HepG2 (cell line): ENCODE measurements at regions not wholly inside any gene's neighbourhood (a gene's known extent, or its start where the extent isn't known, plus 50 kb on each side); places are given as distances from the start of the nearest gene placed in this dataset.

Experiments
- BRD4 ChIP-seq: sonication (generic); formaldehyde crosslinking; IDR thresholded peaks from 2 replicates; pipeline ENCODE4 v1.4.0; 2020; ENCODE audit warnings: missing genetic modification reagents
- CREB1 ChIP-seq, 2 experiments: fragments of 450-650 bp in 1 of 2; IDR thresholded peaks; 2 replicates each; pipeline ENCODE4 v1.6.1; 2016 to 2017; ENCODE audit warnings: control low read depth in 1 of 2, mild to moderate bottlenecking in 1 of 2, missing compliant biosample characterization in 1 of 2, missing genetic modification characterization in 1 of 2
- E2F5 ChIP-seq: sonication (generic); formaldehyde crosslinking; conservative IDR thresholded peaks from 2 replicates; pipeline ENCODE4 v1.4.0; 2020; ENCODE audit warnings: missing genetic modification reagents
- ELF3 ChIP-seq: IDR thresholded peaks from 2 replicates; pipeline ENCODE4 v1.6.1; 2016; ENCODE audit warnings: missing genetic modification reagents, missing compliant biosample characterization
- KDM2A ChIP-seq: sonication (generic); formaldehyde crosslinking; IDR thresholded peaks from 2 replicates; pipeline ENCODE4 v1.4.0; 2020; ENCODE audit warnings: low read depth, missing genetic modification reagents, borderline replicate concordance
- RFX3 ChIP-seq: IDR thresholded peaks from 2 replicates; pipeline ENCODE4 v1.6.1; 2016; ENCODE audit warnings: missing biosample characterization, missing genetic modification reagents
- SKI ChIP-seq: fragments of 450-650 bp; IDR thresholded peaks from one replicate; pipeline ENCODE4 v1.6.1; 2018; ENCODE audit warnings: mild to moderate bottlenecking; ENCODE audit not compliant: partially characterized antibody
- SP5 ChIP-seq: IDR thresholded peaks from 2 replicates; pipeline ENCODE4 v1.6.1; 2016; ENCODE audit warnings: low read depth, borderline replicate concordance
- TARDBP ChIP-seq: sonication (generic); formaldehyde crosslinking; IDR thresholded peaks from 2 replicates; pipeline ENCODE4 v1.8.0; 2022; ENCODE audit warnings: mild to moderate bottlenecking, missing genetic modification reagents
- TBP ChIP-seq: sonication (generic); formaldehyde crosslinking; IDR thresholded peaks from 2 replicates; pipeline ENCODE4 v1.5.0; 2020; ENCODE audit warnings: missing genetic modification reagents
- ZBTB8A ChIP-seq: sonication (generic); formaldehyde crosslinking; IDR thresholded peaks from 2 replicates; pipeline ENCODE4 v1.4.0; 2020; ENCODE audit warnings: mild to moderate bottlenecking, low read depth, missing genetic modification reagents, borderline replicate concordance
- TF ChIP-seq, protein P1 (sequence below), 2 experiments: sonication (generic) in 1 of 2; formaldehyde crosslinking in 1 of 2; IDR thresholded peaks; 2 replicates each; pipeline versions ENCODE4 v1.4.0 to v1.6.1; 2018 to 2020; ENCODE audit warnings: missing genetic modification reagents in 2 of 2, borderline replicate concordance in 1 of 2, low read depth in 1 of 2, mild to moderate bottlenecking in 1 of 2, missing biosample characterization in 1 of 2
- TF ChIP-seq, protein P2 (sequence below): sonication (generic); IDR thresholded peaks from 2 replicates; pipeline ENCODE4 v1.6.1; 2016; ENCODE audit warnings: low read depth, borderline replicate concordance
- TF ChIP-seq, protein P3 (sequence below): sonication (generic); formaldehyde crosslinking; IDR thresholded peaks from 2 replicates; pipeline ENCODE4 v1.4.0; 2020; ENCODE audit warnings: missing genetic modification reagents, mild to moderate bottlenecking, borderline replicate concordance
- TF ChIP-seq, protein P4 (sequence below): sonication (generic); formaldehyde crosslinking; IDR thresholded peaks from 2 replicates; pipeline ENCODE4 v1.8.0; 2022; ENCODE audit warnings: missing genetic modification reagents, mild to moderate bottlenecking, inconsistent platforms, borderline replicate concordance
- TF ChIP-seq, protein P5 (sequence below): sonication (generic); formaldehyde crosslinking; IDR thresholded peaks from 2 replicates; pipeline ENCODE4 v1.4.0; 2020; ENCODE audit warnings: mild to moderate bottlenecking, missing genetic modification reagents
- TF ChIP-seq, protein P6 (sequence below): sonication (generic); formaldehyde crosslinking; IDR thresholded peaks from 2 replicates; pipeline ENCODE4 v1.4.0; 2020; ENCODE audit warnings: missing genetic modification reagents, borderline replicate concordance

DNA sequence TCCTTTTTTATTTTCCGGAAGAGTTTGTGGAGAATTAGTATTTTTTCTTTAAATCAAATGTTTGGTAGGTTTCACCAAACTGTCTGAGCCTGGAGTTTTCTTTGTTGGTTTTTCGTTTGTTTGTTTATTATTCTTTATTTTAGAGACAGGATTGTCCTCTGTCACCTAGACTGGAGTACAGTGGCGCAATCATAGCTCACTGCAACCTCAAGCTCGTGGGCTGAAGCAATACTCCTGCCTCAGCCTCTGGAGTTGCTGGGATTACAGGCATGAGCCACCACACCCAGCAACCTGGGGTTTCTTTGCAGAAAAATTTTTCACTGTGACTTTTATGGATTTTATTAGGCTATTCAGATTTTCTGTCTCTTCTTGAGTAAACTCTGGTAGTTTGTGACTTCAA is 120.2 kb upstream of the LOC128125822 start (continued):
- TF ChIP-seq E2F5 (CRISPR knock-in tag) (no peak), CREB1 (IDR thresholded peaks at IDR 0.05) (no peak), CREB1 (CRISPR knock-in tag; IDR thresholded peaks at IDR 0.05) (peak; percentile 66), TBP (CRISPR knock-in tag) (no peak), ELF3 (CRISPR knock-in tag) (peak; percentile 56), KDM2A (CRISPR knock-in tag) (0 out of 2 replicates have a peak, but pooled peaks have one; percentile 52), RFX3 (CRISPR knock-in tag) (0 out of 2 replicates have a peak, but pooled peaks have one; percentile 41), TARDBP (CRISPR knock-in tag) (peak; percentile 46; the same call in 1 of the 2 replicates), SKI (peak; percentile 74), ZBTB8A (CRISPR knock-in tag) (no peak), SP5 (CRISPR knock-in tag) (no peak), BRD4 (CRISPR knock-in tag) (peak; percentile 81)
- TF ChIP-seq, protein P1, sequence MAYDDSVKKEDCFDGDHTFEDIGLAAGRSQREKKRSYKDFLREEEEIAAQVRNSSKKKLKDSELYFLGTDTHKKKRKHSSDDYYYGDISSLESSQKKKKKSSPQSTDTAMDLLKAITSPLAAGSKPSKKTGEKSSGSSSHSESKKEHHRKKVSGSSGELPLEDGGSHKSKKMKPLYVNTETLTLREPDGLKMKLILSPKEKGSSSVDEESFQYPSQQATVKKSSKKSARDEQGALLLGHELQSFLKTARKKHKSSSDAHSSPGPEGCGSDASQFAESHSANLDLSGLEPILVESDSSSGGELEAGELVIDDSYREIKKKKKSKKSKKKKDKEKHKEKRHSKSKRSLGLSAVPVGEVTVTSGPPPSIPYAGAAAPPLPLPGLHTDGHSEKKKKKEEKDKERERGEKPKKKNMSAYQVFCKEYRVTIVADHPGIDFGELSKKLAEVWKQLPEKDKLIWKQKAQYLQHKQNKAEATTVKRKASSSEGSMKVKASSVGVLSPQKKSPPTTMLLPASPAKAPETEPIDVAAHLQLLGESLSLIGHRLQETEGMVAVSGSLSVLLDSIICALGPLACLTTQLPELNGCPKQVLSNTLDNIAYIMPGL (CRISPR knock-in tag; IDR thresholded peaks at IDR 0.05; ENCODE audit: borderline replicate concordance in 1 of 2, low read depth in 1 of 2): peak in 1 of 2 experiments; percentile 38; a peak in 1 of 4 replicates
- TF ChIP-seq, protein P2, sequence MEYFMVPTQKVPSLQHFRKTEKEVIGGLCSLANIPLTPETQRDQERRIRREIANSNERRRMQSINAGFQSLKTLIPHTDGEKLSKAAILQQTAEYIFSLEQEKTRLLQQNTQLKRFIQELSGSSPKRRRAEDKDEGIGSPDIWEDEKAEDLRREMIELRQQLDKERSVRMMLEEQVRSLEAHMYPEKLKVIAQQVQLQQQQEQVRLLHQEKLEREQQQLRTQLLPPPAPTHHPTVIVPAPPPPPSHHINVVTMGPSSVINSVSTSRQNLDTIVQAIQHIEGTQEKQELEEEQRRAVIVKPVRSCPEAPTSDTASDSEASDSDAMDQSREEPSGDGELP: peak; percentile 37; the same call in 1 of the 2 replicates
- TF ChIP-seq, protein P3, sequence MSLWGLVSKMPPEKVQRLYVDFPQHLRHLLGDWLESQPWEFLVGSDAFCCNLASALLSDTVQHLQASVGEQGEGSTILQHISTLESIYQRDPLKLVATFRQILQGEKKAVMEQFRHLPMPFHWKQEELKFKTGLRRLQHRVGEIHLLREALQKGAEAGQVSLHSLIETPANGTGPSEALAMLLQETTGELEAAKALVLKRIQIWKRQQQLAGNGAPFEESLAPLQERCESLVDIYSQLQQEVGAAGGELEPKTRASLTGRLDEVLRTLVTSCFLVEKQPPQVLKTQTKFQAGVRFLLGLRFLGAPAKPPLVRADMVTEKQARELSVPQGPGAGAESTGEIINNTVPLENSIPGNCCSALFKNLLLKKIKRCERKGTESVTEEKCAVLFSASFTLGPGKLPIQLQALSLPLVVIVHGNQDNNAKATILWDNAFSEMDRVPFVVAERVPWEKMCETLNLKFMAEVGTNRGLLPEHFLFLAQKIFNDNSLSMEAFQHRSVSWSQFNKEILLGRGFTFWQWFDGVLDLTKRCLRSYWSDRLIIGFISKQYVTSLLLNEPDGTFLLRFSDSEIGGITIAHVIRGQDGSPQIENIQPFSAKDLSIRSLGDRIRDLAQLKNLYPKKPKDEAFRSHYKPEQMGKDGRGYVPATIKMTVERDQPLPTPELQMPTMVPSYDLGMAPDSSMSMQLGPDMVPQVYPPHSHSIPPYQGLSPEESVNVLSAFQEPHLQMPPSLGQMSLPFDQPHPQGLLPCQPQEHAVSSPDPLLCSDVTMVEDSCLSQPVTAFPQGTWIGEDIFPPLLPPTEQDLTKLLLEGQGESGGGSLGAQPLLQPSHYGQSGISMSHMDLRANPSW (CRISPR knock-in tag): no peak
- TF ChIP-seq, protein P4, sequence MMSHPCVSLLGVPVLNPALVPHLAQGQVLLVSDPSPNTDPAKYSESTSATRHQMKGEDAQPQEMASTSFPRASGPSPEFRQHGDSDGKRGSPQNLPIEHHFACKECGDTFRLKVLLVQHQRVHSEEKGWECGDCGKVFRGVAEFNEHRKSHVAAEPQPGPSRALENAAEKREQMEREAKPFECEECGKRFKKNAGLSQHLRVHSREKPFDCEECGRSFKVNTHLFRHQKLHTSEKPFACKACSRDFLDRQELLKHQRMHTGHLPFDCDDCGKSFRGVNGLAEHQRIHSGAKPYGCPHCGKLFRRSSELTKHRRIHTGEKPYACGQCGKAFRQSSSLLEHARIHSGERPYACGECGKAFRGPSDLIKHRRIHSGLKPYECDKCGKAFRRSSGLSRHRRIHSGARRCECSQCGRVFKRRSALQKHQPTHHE: no peak
- TF ChIP-seq, protein P5, sequence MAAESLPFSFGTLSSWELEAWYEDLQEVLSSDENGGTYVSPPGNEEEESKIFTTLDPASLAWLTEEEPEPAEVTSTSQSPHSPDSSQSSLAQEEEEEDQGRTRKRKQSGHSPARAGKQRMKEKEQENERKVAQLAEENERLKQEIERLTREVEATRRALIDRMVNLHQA (CRISPR knock-in tag): no peak
- TF ChIP-seq, protein P6, sequence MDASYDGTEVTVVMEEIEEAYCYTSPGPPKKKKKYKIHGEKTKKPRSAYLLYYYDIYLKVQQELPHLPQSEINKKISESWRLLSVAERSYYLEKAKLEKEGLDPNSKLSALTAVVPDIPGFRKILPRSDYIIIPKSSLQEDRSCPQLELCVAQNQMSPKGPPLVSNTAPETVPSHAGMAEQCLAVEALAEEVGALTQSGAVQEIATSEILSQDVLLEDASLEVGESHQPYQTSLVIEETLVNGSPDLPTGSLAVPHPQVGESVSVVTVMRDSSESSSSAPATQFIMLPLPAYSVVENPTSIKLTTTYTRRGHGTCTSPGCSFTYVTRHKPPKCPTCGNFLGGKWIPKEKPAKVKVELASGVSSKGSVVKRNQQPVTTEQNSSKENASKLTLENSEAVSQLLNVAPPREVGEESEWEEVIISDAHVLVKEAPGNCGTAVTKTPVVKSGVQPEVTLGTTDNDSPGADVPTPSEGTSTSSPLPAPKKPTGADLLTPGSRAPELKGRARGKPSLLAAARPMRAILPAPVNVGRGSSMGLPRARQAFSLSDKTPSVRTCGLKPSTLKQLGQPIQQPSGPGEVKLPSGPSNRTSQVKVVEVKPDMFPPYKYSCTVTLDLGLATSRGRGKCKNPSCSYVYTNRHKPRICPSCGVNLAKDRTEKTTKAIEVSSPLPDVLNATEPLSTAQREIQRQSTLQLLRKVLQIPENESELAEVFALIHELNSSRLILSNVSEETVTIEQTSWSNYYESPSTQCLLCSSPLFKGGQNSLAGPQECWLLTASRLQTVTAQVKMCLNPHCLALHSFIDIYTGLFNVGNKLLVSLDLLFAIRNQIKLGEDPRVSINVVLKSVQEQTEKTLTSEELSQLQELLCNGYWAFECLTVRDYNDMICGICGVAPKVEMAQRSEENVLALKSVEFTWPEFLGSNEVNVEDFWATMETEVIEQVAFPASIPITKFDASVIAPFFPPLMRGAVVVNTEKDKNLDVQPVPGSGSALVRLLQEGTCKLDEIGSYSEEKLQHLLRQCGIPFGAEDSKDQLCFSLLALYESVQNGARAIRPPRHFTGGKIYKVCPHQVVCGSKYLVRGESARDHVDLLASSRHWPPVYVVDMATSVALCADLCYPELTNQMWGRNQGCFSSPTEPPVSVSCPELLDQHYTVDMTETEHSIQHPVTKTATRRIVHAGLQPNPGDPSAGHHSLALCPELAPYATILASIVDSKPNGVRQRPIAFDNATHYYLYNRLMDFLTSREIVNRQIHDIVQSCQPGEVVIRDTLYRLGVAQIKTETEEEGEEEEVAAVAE: peak; percentile 71; the same call in 1 of the 2 replicates
